GM19239 (cell line): ENCODE measurements at regions not wholly inside any gene's neighbourhood (a gene's known extent, or its start where the extent isn't known, plus 50 kb on each side); places are given as distances from the start of the nearest gene placed in this dataset.
A peak's percentile ranks its signal among the peaks of the same experiment; 100 is the strongest.

Source experiments
- DNase-seq: peaks from one replicate; pipeline ENCODE4 v3.0.0; 2011; ENCODE audit warnings: low spot score; ENCODE audit not compliant: insufficient read length
- FAIRE-seq: peaks from 2 replicates; lab custom pipeline; 2011; peaks lifted over from hg19 to GRCh38; lab: Jason Lieb, UNC

DNA sequence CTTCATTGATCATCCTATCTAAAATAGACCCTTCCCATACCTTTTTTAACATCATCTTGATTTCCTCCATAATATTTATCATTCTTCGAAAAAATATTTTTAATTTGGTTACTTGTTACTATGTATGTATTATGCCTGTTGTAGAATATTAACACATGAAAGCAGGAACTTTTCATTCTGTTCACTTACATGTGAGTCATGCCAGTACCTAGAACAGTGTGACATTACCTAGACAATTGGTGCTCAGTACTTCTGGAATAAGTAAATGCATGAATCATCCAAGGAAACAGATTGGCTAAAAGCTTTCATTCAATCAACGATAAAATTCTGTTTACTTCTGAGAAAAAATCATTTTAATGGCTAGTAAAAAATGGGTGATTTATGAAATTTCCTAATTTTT lies 76.4 kb downstream of the CXXC4 start:
- no peak for FAIRE-seq
- no peak for DNase-seq

DNA sequence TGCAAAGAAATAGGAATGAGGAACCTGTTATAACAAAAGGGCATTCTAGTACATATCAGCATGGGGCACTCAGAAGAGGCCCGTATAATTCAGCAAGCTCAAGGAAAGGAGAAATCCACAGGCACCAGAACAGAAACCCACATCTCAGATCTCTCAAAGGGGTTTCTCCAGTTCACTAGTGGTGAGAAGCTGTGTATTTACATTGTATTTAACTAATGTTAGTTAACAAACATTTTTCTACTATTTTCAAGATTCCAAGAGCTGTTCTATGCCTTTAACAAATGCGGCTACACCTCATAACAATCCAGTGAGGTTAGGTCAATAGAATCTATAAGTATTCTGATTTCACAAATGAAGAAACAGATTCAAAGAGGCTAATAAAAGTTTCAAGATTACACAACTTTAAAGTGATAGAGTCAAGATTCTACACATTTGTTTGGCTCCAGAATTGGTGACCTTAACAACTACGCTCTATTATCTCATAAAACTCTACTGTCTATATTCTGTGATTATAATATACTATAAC lies 77.3 kb downstream of the CXXC4 start:
- no peak for DNase-seq
- FAIRE-seq: no peak

DNA sequence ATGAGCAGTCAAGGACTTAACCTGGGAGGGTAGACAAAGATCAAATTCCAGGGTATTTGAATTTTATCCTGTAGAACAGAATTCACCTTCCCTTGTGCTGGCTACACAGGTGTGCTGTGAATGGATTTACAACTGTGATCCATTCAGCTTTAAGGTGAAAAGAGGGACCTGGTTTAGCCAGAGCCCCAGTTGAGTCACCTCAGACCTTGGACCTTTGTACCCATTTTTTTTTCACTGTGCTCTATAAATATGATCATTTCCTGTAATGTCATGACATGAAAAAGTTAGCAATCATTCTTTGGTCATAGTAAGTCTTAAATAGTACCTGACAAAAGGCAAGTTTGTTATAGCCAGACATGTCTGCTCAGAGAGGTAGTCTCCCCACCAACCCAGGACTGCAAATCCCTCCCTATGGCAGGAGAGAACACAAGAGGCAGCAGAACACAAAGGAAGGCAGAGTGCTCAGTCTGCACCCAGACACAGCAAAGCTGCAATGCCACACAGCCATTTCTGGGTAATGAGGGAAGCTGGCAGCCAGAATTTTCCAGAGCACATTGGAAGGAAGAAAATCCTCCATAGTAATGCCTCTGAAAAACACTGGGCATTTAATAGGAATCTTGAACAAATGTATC lies 77.9 kb downstream of the CXXC4 start:
- DNase-seq (no peak), FAIRE-seq (no peak)

DNA sequence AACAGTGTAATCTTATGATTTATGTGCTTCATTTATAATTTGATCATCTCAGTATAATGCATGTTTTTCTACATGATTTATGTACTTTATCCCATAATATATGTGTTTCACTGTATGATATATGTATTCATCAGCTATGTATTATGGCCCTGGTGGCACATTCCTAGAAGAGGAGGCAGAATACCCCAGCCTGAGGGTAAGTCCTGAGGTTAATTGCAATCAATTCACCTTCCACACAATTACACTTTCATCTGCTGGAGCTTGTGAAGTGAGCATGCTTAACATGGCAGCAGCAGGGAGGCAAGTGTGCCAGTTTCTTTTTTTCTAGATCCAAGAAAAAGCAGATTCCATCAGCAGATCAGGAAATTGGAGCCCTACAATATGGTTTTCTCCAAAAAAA lies 81.2 kb downstream of the CXXC4 start:
- no peak for FAIRE-seq
- DNase-seq: no peak

DNA sequence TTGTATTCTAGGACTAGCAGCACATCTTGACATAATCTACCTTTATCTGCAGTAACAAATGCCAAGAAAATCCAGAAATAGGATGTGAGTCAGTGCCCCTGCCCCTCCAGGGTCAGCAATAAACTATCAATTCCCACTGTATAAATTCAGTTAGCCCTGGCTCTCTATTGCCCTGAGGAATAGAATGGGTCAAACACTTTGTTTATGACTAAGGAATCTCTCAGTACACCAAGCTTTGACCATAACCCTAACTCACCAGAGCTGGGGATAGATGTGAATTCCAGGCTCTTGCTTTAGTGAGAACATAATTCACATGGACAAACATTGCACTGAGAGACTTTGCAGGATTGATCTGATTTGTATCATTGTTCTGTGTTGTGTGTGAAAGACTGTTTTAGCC lies 82.3 kb downstream of the CXXC4 start:
- FAIRE-seq (no peak), DNase-seq (no peak)

DNA sequence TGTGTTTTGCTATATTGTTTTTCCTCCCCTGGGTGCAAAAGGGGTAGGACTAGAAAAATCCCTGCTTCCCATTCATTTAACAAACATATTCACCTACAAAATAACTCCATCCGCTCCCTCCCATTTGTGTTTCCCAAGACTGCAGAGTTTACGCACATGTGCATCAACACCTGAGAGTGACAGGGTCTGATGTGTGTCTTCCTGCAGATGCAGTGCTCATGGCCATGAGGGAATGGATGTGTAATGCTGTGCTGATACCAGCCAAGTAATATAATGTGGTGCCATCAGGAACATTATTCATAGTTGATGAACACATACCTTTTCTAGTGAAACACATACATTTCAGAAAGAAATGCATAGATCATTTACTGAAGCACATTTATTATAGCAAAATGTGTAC lies 83.2 kb downstream of the CXXC4 start:
- no peak for FAIRE-seq
- no peak for DNase-seq

DNA sequence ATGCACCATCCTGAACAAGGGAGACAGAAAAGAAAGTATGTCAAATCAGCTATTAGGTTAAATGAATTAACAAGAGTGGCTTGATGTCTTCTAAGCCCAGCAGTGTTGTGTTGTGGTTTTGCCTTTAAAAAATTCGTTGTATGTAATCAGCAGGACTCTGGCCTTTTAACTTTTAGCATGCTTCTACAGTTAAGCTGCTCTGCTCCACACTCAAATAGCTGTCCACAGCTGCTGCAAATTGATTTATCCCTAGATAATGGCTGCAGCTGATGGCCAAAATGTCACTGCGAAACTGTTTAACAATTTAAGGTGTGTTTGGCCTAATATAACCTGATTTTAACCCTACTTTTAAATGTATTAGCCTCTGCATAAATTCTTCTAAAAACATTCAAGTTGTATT lies 85.8 kb downstream of the CXXC4 start:
- FAIRE-seq (no peak), DNase-seq (no peak)

DNA sequence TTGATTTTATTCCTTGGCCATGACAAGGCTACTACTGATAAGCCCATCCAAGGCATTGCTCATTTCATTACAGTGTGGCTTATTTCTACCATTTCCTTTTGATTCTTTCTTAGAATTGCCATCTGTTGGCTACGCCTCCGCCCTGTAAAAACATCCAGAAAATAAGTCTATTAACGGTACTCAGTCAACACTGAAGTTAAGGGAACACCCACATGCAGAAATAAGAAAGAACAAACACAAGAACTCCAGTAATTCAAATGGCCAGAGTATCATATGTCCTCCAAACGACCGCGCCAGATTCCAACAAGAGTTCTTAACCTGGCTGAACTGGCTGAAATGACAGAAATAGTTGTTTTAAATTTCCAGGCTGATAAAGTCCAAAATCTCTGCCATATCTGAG lies 90.3 kb downstream of the CXXC4 start:
- no peak for DNase-seq
- no peak for FAIRE-seq

DNA sequence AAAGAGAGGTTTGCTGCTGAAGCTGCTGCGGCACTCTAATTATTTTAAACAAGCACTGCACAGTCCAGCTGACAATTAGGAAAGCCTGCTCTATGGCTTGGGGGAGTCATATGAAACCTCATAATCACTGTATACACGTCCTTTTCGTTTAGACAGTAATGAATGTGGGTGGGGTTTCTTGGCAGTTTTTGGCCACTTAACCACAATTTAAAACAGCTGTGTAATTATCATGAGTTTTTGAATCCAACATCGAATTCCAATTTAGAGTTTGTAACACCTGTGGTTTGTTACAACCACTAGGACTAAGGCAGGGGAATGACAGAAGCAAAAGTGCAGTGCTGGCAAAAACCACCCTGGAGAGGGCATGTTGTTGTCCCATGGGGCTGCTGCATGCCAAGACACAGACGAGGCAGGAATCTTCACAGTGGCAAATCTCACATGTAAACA lies 99.5 kb downstream of the CXXC4 start:
- DNase-seq (no peak), FAIRE-seq (peak; percentile 37)

DNA sequence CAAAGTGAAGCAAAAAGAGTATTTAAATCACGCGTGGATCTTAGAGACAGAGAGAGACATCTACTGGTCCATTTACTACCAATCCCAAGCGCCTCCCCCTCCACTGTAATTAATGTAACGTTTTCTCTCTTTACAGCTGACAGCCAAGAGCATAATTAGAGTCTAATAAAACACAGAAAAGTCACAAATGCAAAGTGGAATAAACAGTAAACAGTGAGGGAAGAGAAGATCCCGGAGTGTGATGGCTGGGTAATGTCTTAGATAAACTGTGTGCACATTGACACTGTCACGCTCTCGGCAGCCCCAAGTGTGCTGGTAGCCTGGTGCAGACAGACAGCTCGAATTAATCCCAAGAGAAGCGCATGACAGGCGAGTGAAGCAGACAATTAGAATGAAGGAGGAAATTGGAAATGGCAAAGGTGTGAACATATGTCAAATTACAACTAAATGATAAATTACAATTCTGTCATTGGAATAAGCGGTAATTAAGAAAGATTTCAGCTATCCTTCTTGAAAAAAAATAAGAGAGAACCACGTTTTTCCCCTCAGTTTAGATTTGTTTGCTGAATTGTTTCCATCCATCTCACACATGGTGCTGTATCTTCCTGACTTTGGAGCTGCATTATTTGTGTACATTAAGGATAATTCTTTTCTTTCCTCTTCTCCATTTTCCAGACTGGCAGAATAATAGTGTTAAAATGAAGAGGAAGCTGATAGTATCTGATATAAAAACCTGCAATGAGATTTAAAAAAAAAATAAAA lies 100.1 kb downstream of the CXXC4 start:
- no peak for FAIRE-seq
- no peak for DNase-seq

DNA sequence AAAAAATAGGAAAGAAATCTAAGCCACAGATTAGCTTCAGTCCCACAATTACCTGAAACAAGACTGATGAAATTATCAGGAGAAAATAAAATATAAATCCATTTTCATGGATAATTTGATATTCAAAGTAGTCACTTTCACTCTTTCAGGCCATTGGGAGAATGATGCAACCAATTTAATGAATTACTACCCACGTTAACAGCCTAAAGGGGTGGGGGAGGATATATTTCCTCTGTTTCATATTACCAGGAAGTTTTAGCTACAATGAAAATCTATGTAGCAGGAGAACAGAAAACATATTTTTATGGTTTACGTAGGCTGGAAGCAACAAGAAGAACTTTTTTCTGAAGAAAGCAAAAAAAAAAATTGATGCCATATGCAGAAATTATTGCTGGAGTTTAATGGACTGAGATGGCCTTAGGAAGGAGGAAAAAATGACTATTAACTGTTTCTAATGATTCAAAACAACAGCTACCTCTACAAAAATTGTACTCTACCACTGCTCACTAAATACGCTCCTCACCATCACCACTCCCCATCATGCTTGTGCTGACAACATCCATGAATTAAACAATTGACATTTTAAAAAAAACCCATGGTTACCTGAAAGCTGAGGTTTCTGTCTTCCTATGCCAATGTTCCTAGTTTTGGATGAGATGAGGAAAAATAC lies 100.9 kb downstream of the CXXC4 start:
- FAIRE-seq: no peak

DNA sequence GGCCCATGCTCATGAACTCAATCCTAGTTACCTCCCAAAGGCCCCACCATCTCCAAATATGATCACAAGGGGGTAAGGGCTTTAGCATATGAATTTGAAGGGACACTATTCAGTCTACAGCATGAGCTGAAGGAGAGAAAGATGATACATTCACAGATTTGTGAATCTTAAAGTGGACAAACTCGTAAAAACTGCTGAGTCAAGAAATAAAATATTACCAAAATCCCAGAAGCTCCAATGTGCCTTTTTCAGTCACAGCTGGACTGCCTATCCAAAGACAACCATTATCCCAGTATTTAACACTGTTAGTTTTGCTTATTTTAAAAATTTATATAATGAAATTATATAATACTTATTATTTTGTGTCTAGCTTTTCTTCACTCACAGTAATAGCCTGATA lies 109.0 kb downstream of the CXXC4 start:
- DNase-seq (no peak), FAIRE-seq (no peak)

More for the DNA sequence above, 100.9 kb downstream of the CXXC4 start:
- no peak for DNase-seq

DNA sequence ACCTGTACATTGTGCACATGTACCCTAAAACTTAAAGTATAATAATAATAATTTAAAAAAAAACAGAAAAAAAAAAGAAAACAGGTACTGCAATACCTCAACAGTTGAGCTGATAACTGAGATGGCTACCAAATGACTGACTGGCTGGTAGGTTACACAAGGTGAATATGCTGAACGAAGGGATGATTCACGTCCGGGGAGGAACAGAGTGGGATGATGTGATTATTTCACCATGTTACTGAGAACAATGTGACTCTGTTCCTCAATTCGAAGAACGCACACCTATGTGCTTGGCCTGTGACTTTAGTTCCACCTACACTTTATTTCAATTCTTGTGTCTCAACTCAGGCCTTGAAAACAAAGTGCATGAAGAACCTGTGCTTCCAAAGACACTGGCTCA lies 111.7 kb downstream of the CXXC4 start:
- no peak for DNase-seq
- no peak for FAIRE-seq

DNA sequence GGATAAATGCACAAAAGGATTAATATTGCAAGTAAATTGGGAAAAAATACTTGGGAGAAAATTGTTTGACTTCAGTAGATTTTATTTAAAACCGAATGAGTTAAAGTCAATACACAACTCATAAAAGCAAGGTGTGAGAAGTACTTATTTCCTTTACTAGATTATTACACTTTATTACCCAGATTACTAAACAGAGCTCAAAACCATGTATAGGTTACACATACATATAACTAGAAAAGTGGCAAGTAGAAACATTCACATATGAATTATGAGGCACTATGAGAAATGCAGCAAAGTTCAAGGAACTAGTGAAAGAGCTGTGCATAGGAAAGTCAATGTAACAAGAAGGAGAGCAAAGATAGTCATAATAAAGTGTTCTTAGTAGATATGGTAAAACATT lies 113.0 kb downstream of the CXXC4 start:
- DNase-seq (no peak), FAIRE-seq (no peak)

DNA sequence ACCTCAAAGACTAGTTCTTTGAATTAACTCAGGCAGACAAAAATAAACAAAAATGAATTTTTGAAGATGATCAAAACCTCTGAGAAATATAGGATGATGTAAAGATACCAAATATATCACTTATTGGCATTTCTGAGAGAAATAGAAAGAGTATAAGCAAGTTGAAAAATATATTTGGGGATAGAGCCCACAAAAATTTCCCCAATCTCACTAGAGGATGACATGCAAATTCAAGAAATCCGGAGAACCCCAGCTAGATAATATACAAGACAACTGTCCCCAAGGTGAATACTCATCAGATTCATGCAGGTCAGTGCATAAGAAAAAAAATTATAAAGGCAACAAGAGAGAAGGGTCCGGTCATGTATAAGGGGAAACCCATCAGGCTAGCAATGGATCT lies 129.1 kb downstream of the CXXC4 start:
- no peak for DNase-seq
- no peak for FAIRE-seq

DNA sequence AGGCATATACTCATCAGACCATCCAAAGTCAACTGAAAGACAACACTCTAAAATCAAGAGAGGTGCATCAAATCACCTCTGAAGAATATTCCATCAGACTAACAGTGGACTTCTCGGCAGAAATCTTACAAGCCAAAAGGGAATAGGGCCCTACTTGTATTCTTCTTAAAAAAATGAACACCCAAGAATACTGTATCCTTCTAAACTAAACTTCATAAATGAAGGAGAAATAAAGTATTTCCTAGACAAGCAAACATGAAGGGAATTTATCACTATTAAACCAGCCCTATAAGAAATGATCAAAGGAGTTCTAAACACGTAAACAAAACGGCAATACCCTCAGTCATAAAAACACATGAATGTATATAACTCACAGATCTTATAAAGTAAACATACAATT lies 141.2 kb downstream of the CXXC4 start:
- DNase-seq: no peak
- FAIRE-seq: no peak

DNA sequence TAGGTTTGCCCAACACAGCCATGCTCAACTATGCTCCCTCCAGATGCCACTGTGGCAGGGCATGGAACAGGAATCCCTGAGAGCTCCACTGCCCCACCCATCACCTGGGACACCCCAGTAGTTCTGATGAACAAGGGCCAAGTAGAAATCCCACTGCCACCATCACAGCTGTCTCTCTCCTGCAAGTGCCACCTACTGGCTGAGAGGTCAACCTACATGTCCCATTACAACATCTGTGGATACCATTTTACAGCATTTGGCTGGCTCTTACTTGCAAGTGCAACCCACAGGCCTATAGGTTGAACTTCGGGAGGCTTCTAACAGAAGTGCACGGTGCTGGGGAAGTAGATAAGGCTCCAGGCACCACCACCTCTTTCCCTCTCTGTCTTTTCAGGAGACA lies 142.5 kb downstream of the CXXC4 start:
- no peak for FAIRE-seq

DNA sequence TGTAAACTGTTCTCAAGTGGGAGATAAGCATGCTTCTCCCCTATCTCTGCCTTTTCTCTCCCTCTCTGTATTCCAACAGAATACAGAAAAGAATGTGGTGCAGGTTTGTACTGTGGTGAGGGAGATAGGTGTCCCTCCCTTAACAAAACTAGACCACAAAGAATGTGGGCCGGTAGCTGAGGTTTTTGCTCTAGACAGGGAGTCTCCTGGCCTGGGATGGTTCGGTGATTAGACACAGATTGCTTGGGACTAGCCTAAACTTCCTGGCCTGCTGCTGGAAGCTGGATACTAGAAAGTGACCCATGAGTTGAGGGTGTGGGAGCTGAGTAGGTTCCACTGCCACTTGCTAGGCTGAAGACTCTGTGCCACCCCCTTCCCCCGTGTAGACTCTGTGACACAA lies 143.0 kb downstream of the CXXC4 start:
- no peak for DNase-seq
- no peak for FAIRE-seq

More for the DNA sequence above, 142.5 kb downstream of the CXXC4 start:
- no peak for DNase-seq

DNA sequence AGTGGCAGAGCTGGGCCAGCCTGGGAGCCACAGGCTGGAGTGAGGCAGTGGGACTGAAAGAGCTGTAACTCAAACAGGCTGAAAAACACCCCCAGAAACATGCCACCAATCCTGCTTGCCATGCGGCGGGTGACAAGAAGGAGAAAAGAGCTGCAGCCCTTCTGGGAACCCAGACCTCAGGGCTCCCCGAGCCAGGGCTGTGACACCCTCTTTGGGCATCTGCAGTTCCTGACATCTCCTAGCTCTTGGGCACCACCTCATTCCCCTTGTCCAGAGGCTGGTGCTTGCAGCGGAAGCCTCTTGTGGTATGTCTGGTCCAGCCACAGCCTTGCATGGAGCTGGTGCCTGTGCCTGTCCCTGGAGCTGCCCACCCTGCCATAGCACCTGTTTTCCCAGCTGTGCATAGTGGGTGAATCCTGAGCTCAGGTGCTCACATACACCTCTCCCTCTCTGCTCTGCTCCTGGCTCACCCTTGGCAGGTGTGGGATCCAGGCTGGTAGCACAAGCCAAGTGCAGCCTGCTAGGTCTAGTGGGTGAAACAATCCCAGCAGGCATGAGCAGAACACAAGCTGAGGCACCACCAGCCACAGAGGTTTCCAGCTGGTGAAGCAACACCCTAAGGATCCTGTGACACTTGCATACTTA lies 149.0 kb downstream of the CXXC4 start:
- FAIRE-seq (no peak), DNase-seq (no peak)

DNA sequence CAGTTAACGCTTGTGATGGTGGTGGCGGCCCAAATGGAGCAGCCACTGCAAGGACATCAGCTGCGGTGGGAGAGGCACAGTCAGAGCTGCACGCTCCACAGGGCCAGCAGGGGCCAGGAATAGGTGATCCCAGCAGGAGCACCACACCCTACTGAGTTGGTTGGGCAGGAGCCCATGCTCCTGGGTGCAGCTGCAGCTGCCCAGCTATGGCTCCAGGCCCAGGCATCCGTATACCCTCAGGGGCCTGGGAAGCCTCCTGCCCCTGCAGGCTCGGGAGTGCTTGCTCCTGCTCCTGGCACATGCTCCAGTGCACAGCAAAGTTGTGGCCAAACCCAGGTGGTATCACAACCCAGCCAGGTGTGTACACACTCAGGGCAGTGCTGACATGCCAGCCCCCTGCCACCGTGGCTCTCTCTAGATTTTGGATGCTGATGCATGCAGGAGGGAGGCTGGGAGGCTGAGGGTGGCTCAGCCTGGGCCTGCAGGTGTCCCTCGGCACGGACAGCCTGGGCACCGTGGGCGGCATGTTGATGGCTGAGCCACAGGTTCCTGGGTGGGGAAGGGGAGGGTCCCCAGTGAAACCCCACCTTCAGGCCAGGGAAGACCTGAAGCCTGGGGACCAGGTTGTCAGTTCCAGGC lies 150.2 kb downstream of the CXXC4 start:
- DNase-seq (no peak), FAIRE-seq (no peak)
